ENCODE measurements at regions not wholly inside any gene's neighbourhood (a gene's known extent, or its start where the extent isn't known, plus 50 kb on each side); places are given as distances from the start of the nearest gene placed in this dataset.
"Not testable (repeated sequence)": the region's sequence is repeated elsewhere in the genome, so short reads cannot be mapped to it uniquely, and the experiment has no call there.

GRCh38 chrX:118261151-118261550, 84.8 kb upstream of the WDR44 start:
- no peak for DNase-seq

GRCh38 chrX:118271775-118272174, 74.1 kb upstream of the WDR44 start:
- DNase-seq = no peak

GRCh38 chrX:118272242-118272641, 73.7 kb upstream of the WDR44 start:
- DNase-seq = no peak

- no peak for DNase-seq
Observed at GRCh38 chrX:118286066-118286762, 59.7 kb upstream of the WDR44 start.

- DNase-seq = not testable (repeated sequence)
Observed at GRCh38 chrX:118295818-118296217, 50.1 kb upstream of the WDR44 start.

Data from CD4-positive, alpha-beta T cell treated with Interleukin-21 for 1 hour (primary cell).